H9 (cell line): ENCODE measurements at regions not wholly inside any gene's neighbourhood (a gene's known extent, or its start where the extent isn't known, plus 50 kb on each side); places are given as distances from the start of the nearest gene placed in this dataset.

Experiments
- DNase-seq: peaks from one replicate; pipeline ENCODE4 v3.0.0-alpha.2; 2017
- H2AFZ ChIP-seq: one replicate; pipeline ENCODE4 v1.6.1; 2013; ENCODE audit warnings: mild to moderate bottlenecking, low read length, control low read depth, moderate library complexity
- H2AK5ac ChIP-seq: 2 replicates; pipeline ENCODE4 v1.6.1; 2013; ENCODE audit warnings: low read length, control low read depth, mixed read lengths; ENCODE audit not compliant: insufficient read length
- H2BK120ac ChIP-seq: one replicate; pipeline ENCODE4 v1.6.1; 2013; ENCODE audit warnings: low read depth, mild to moderate bottlenecking, low read length, control low read depth, inconsistent platforms; ENCODE audit not compliant: poor library complexity, severe bottlenecking
- H2BK12ac ChIP-seq: 2 replicates; pipeline ENCODE4 v1.6.1; 2013; ENCODE audit warnings: low read length, control low read depth, mixed read lengths, low read depth; ENCODE audit not compliant: insufficient read length
- H2BK15ac ChIP-seq: 2 replicates; pipeline ENCODE4 v1.6.1; 2013; ENCODE audit warnings: low read depth, low read length, control low read depth
- H2BK20ac ChIP-seq: one replicate; pipeline ENCODE4 v1.6.1; 2013; ENCODE audit warnings: low read depth, mild to moderate bottlenecking, low read length, control low read depth, inconsistent platforms; ENCODE audit not compliant: poor library complexity, severe bottlenecking
- H2BK5ac ChIP-seq: 2 replicates; pipeline ENCODE4 v1.6.1; 2013; ENCODE audit warnings: low read length, control low read depth, mixed read lengths; ENCODE audit not compliant: insufficient read length
- H3K14ac ChIP-seq: 2 replicates; pipeline ENCODE4 v1.6.1; 2013; ENCODE audit warnings: low read length, control low read depth; ENCODE audit not compliant: insufficient read depth
- H3K18ac ChIP-seq: 2 replicates; pipeline ENCODE4 v1.6.1; 2013; ENCODE audit warnings: low read depth, mild to moderate bottlenecking, mixed read lengths, low read length, control low read depth; ENCODE audit not compliant: insufficient read length
- H3K23ac ChIP-seq: 2 replicates; pipeline ENCODE4 v1.6.1; 2013; ENCODE audit warnings: low read length, control low read depth, mixed read lengths, low read depth; ENCODE audit not compliant: insufficient read length
- H3K23me2 ChIP-seq: 2 replicates; pipeline ENCODE4 v1.6.1; 2013; ENCODE audit warnings: low read depth, mild to moderate bottlenecking, mixed read lengths, low read length, control low read depth; ENCODE audit not compliant: insufficient read length, poor library complexity, severe bottlenecking
- H3K27ac ChIP-seq: 2 replicates; pipeline ENCODE4 v1.5.1; 2013; ENCODE audit warnings: low read length, control low read depth, mixed read lengths, low read depth; ENCODE audit not compliant: insufficient read length
- H3K27me3 ChIP-seq: 2 replicates; pipeline ENCODE4 v1.6.1; 2013; ENCODE audit warnings: low read length, control low read depth, inconsistent platforms; ENCODE audit not compliant: insufficient read depth
- H3K4ac ChIP-seq: 2 replicates; pipeline ENCODE4 v1.6.1; 2013; ENCODE audit warnings: low read depth, mild to moderate bottlenecking, control low read depth, inconsistent platforms, low read length, moderate library complexity
- H3K4me1 ChIP-seq: 2 replicates; pipeline ENCODE4 v1.6.1; 2013; ENCODE audit warnings: low read length, control low read depth, inconsistent platforms; ENCODE audit not compliant: insufficient read depth
- H3K4me2 ChIP-seq: 2 replicates; pipeline ENCODE4 v1.6.1; 2013; ENCODE audit warnings: low read length, control low read depth, mixed read lengths; ENCODE audit not compliant: insufficient read length, insufficient read depth
- H3K56ac ChIP-seq: 2 replicates; pipeline ENCODE4 v1.6.1; 2013; ENCODE audit warnings: low read depth, mild to moderate bottlenecking, mixed read lengths, low read length, control low read depth; ENCODE audit not compliant: insufficient read length
- H3K79me1 ChIP-seq: 2 replicates; pipeline ENCODE4 v1.6.1; 2013; ENCODE audit warnings: low read depth, mild to moderate bottlenecking, moderate library complexity, low read length, control low read depth, inconsistent platforms; ENCODE audit not compliant: insufficient read depth, poor library complexity, severe bottlenecking
- H3K79me2 ChIP-seq: 2 replicates; pipeline ENCODE4 v1.6.1; 2013; ENCODE audit warnings: low read length, control low read depth, inconsistent platforms; ENCODE audit not compliant: insufficient read depth
- H3K9ac ChIP-seq: 2 replicates; pipeline ENCODE4 v1.6.1; 2013; ENCODE audit warnings: low read length, control low read depth, mixed read lengths; ENCODE audit not compliant: insufficient read length; ENCODE audit errors: extremely low read depth
- H3K9me3 ChIP-seq: one replicate; pipeline ENCODE4 v1.6.1; 2013; ENCODE audit warnings: low read depth, low read length, inconsistent platforms; ENCODE audit not compliant: control insufficient read depth
- H3T11ph ChIP-seq: one replicate; pipeline ENCODE4 v1.6.1; 2013; ENCODE audit warnings: mild to moderate bottlenecking, low read length, control low read depth, inconsistent platforms
- H4K20me1 ChIP-seq: one replicate; pipeline ENCODE4 v1.6.1; 2013; ENCODE audit not compliant: control insufficient read depth, insufficient read length, insufficient read depth
- H4K5ac ChIP-seq: 2 replicates; pipeline ENCODE4 v1.6.1; 2013; ENCODE audit warnings: low read depth, mild to moderate bottlenecking, mixed read lengths, low read length, control low read depth; ENCODE audit not compliant: insufficient read length
- H4K8ac ChIP-seq: replicated peaks from 2 replicates; pipeline ENCODE4 v1.6.1; 2013; ENCODE audit warnings: low read length, control low read depth, mixed read lengths, low read depth; ENCODE audit not compliant: insufficient read length
- H4K91ac ChIP-seq: 2 replicates; pipeline ENCODE4 v1.6.1; 2013; ENCODE audit warnings: low read depth, mild to moderate bottlenecking, moderate library complexity, mixed read lengths, low read length, control low read depth; ENCODE audit not compliant: insufficient read length
- H3K27ac Mint-ChIP-seq, 3 experiments: 2 replicates in 2 of 3; 3 replicates in 1 of 3; pipeline ENCODE4 v1.8.0; 2020 to 2021; ENCODE audit warnings: mixed read lengths in 3 of 3, mild to moderate bottlenecking in 1 of 3, moderate library complexity in 1 of 3
- H3K27me3 Mint-ChIP-seq: 2 replicates; pipeline ENCODE4 v1.8.0; 2021; ENCODE audit warnings: low read depth, mild to moderate bottlenecking, moderate library complexity, mixed read lengths
- H3K36me3 Mint-ChIP-seq, 3 experiments: 2 replicates in 2 of 3; 3 replicates in 1 of 3; pipeline ENCODE4 v1.8.0; 2020 to 2021; ENCODE audit warnings: low read depth in 3 of 3, mixed read lengths in 3 of 3; ENCODE audit not compliant: insufficient read depth in 1 of 3
- H3K4me1 Mint-ChIP-seq, 2 experiments: 2 replicates each; pipeline ENCODE4 v1.8.0; 2020; ENCODE audit warnings: mixed read lengths in 2 of 2
- H3K4me3 Mint-ChIP-seq, 2 experiments: 2 replicates in 1 of 2; 3 replicates in 1 of 2; pipeline ENCODE4 v1.8.0; 2020 to 2021; ENCODE audit warnings: mild to moderate bottlenecking in 2 of 2, mixed read lengths in 2 of 2, moderate library complexity in 1 of 2
- H3K9me3 Mint-ChIP-seq, 2 experiments: 2 replicates in 1 of 2; 3 replicates in 1 of 2; pipeline ENCODE4 v1.8.0; 2020; ENCODE audit warnings: mild to moderate bottlenecking in 2 of 2, mixed read lengths in 2 of 2, moderate library complexity in 1 of 2
- CTCF ChIP-seq: fragments of 200-600 bp; sonication (generic); conservative IDR thresholded peaks from 3 replicates; pipeline ENCODE4 v1.8.0; 2021; ENCODE audit warnings: antibody characterized with exemption, mild to moderate bottlenecking
- WGBS: extraction: QIAGEN DNeasy Blood & Tissue Kit; methylation state at CpG from one replicate; pipeline ENCODE4 v1.1.7; 2013; ENCODE audit warnings: missing lambda C conversion rate, low lambda C conversion rate, mixed read lengths; ENCODE audit not compliant: insufficient read length; ENCODE audit errors: extremely low coverage; 5-methylcytosine and 5-hydroxymethylcytosine counted together

- no peaks in the 10 kb centered on the region for H3K9me3 ChIP-seq
- H3K4me3 Mint-ChIP-seq: no peak overlapping the region
- H2AK5ac ChIP-seq: no peak overlapping the region
- no peaks in the 10 kb centered on the region; a peak in 2 of 7 replicates for H3K36me3 Mint-ChIP-seq
- H2AFZ ChIP-seq: no peak overlapping the region
- no peak overlapping the region for H2BK120ac ChIP-seq
- H4K8ac ChIP-seq: no peak overlapping the region
- no peaks in the 10 kb centered on the region for H4K20me1 ChIP-seq
- no peak overlapping the region for H3K56ac ChIP-seq
- H3K23ac ChIP-seq: no peak overlapping the region
- no peak overlapping the region for H3K14ac ChIP-seq
- no peak overlapping the region for H3K18ac ChIP-seq
- no peak for DNase-seq
- H4K91ac ChIP-seq: no peak overlapping the region
- no peaks in the 10 kb centered on the region for H3K79me2 ChIP-seq
- peaks cover 10 to 16% of the 10 kb centered on the region in 2 experiments for H3K4me1 Mint-ChIP-seq
- no peak overlapping the region for H2BK12ac ChIP-seq
- no peak overlapping the region for H3K27ac ChIP-seq
- H3K27me3 Mint-ChIP-seq: no peaks in the 10 kb centered on the region
- H3K79me1 ChIP-seq: no peaks in the 10 kb centered on the region
- H2BK20ac ChIP-seq: no peak overlapping the region
- H3K4me2 ChIP-seq: no peak overlapping the region
- H3K9ac ChIP-seq: no peak overlapping the region
- H3K4me1 ChIP-seq: no peaks in the 10 kb centered on the region
- no peak overlapping the region for H3T11ph ChIP-seq
- H3K27me3 ChIP-seq: no peaks in the 10 kb centered on the region
- H4K5ac ChIP-seq: no peak overlapping the region
- peak overlapping the region in 1 of 3 experiments; percentile 63; a peak in 1 of 7 replicates for H3K27ac Mint-ChIP-seq
- H2BK5ac ChIP-seq: no peak overlapping the region
- H3K9me3 Mint-ChIP-seq: no peaks in the 10 kb centered on the region
- H3K23me2 ChIP-seq: no peaks in the 10 kb centered on the region
- no peak for TF ChIP-seq CTCF
- H3K4ac ChIP-seq: no peak overlapping the region
- no CpG with 5 or more reads among the region's 3 CpGs for WGBS
- H2BK15ac ChIP-seq: no peak overlapping the region
Observed at GRCh38 chr10:22110761-22111160, 107.1 kb downstream of the EBLN1 start.
